GM23338 (cell line): ENCODE measurements at regions not wholly inside any gene's neighbourhood (a gene's known extent, or its start where the extent isn't known, plus 50 kb on each side); places are given as distances from the start of the nearest gene placed in this dataset.

Experiments used
- ATAC-seq: fragments of 200-7000 bp; cut with Tn5 transposase; 3 replicates; pipeline ENCODE4 v1.9.1; 2020
- DNase-seq: peaks from one replicate; pipeline ENCODE4 v3.0.0-alpha.2; 2015; ENCODE audit warnings: low spot score
- H2AFZ ChIP-seq: fragments of 200-600 bp; sonication (generic); 2 replicates; pipeline ENCODE4 v1.8.0; 2016; ENCODE audit warnings: antibody characterized with exemption, mild to moderate bottlenecking, moderate library complexity
- H3F3A ChIP-seq: fragments of 200-600 bp; sonication (generic); replicated peaks from 2 replicates; pipeline ENCODE4 v1.8.0; 2017; ENCODE audit warnings: antibody characterized with exemption, mixed run types, low read depth
- H3K27ac ChIP-seq: fragments of 200-600 bp; sonication (generic); 2 replicates; pipeline ENCODE4 v1.6.1; 2016; ENCODE audit warnings: low read depth
- H3K27me3 ChIP-seq: fragments of 200-600 bp; sonication (generic); 2 replicates; pipeline ENCODE4 v1.8.0; 2016; ENCODE audit warnings: mild to moderate bottlenecking, mixed run types, moderate library complexity; ENCODE audit not compliant: insufficient read depth
- H3K36me3 ChIP-seq: fragments of 200-600 bp; sonication (generic); 2 replicates; pipeline ENCODE4 v1.8.0; 2016; ENCODE audit warnings: mild to moderate bottlenecking; ENCODE audit not compliant: insufficient read depth
- H3K4me1 ChIP-seq: fragments of 200-600 bp; sonication (generic); 2 replicates; pipeline ENCODE4 v1.8.0; 2016; ENCODE audit warnings: mild to moderate bottlenecking, moderate library complexity; ENCODE audit not compliant: insufficient read depth
- H3K4me2 ChIP-seq: fragments of 200-600 bp; sonication (generic); 2 replicates; pipeline ENCODE4 v1.7.1; 2017; ENCODE audit warnings: mixed run types
- H3K4me3 ChIP-seq: fragments of 200-600 bp; sonication (generic); 2 replicates; pipeline ENCODE4 v1.6.1; 2016; ENCODE audit warnings: mixed run types
- H3K79me2 ChIP-seq: fragments of 200-600 bp; sonication (generic); replicated peaks from 2 replicates; pipeline ENCODE4 v1.8.0; 2017; ENCODE audit warnings: mild to moderate bottlenecking; ENCODE audit not compliant: insufficient read depth
- H3K9me2 ChIP-seq: fragments of 200-600 bp; sonication (generic); 2 replicates; pipeline ENCODE4 v1.8.0; 2017; ENCODE audit not compliant: insufficient read depth
- H4K20me1 ChIP-seq: fragments of 200-600 bp; sonication (generic); replicated peaks from 2 replicates; pipeline ENCODE4 v1.8.0; 2017; ENCODE audit warnings: mild to moderate bottlenecking; ENCODE audit not compliant: insufficient read depth
- H3K27ac Mint-ChIP-seq: 2 replicates; pipeline ENCODE4 v1.8.0; 2020; ENCODE audit warnings: inconsistent platforms, mild to moderate bottlenecking, moderate library complexity, mixed read lengths
- H3K27me3 Mint-ChIP-seq: 3 replicates; pipeline ENCODE4 v1.8.0; 2022; ENCODE audit warnings: low read depth, mild to moderate bottlenecking, moderate library complexity, mixed read lengths, inconsistent platforms; ENCODE audit not compliant: insufficient read depth, poor library complexity
- H3K36me3 Mint-ChIP-seq: 3 replicates; pipeline ENCODE4 v1.8.0; 2021; ENCODE audit warnings: low read depth, mild to moderate bottlenecking, inconsistent platforms, moderate library complexity, mixed read lengths
- H3K4me1 Mint-ChIP-seq: 3 replicates; pipeline ENCODE4 v1.8.0; 2020; ENCODE audit warnings: mild to moderate bottlenecking, inconsistent platforms, mixed read lengths
- H3K4me3 Mint-ChIP-seq: 3 replicates; pipeline ENCODE4 v1.8.0; 2021; ENCODE audit warnings: moderate library complexity, mild to moderate bottlenecking, inconsistent platforms, mixed read lengths
- H3K9me3 Mint-ChIP-seq: 3 replicates; pipeline ENCODE4 v1.8.0; 2020; ENCODE audit warnings: moderate library complexity, mild to moderate bottlenecking, inconsistent platforms, mixed read lengths
- ZNF114 ChIP-seq: fragments of 250-450 bp; sonication (Bioruptor Pico); IDR thresholded peaks from 2 replicates; pipeline ENCODE4 v1.5.0; 2020; ENCODE audit warnings: mild to moderate bottlenecking, moderate library complexity
- TF ChIP-seq, protein P1 (sequence below), 2 experiments: fragments of 200-600 bp in 1 of 2; sonication (generic) in 1 of 2; conservative IDR thresholded peaks; 2 replicates each; pipeline versions ENCODE4 v1.5.1 to v1.6.1; 2016 to 2017; ENCODE audit warnings: antibody characterized with exemption in 2 of 2, low read depth in 2 of 2, mild to moderate bottlenecking in 2 of 2, moderate library complexity in 1 of 2
- TF ChIP-seq, protein P2 (sequence below): fragments of 250-450 bp; sonication (Bioruptor Pico); IDR thresholded peaks from 2 replicates; pipeline ENCODE4 v1.5.0; 2020; ENCODE audit warnings: mild to moderate bottlenecking, moderate library complexity

GRCh38 chr4:108492816-108493595 is 127.4 kb upstream of the RPL34 start:
- H3K27ac ChIP-seq, result no peak overlapping the region
- ATAC-seq (peak; percentile 100), DNase-seq (peak; percentile 82)
- H2AFZ ChIP-seq, result no peak overlapping the region; the same call in 1 of the 2 replicates
- no peak overlapping the region for H3K4me2 ChIP-seq
- Mint-ChIP-seq H3K36me3 (no peaks in the 10 kb centered on the region), H3K27ac (no peak overlapping the region), H3K27me3 (no peaks in the 10 kb centered on the region), H3K9me3 (peaks cover 7% of the 10 kb centered on the region; the same call in 2 of the 3 replicates), H3K4me3 (no peak overlapping the region), H3K4me1 (no peaks in the 10 kb centered on the region)
- H4K20me1 ChIP-seq, result no peaks in the 10 kb centered on the region
- H3K9me2 ChIP-seq, result peaks cover under 1% of the 10 kb centered on the region; the same call in 1 of the 2 replicates
- no peaks in the 10 kb centered on the region for H3K36me3 ChIP-seq
- TF ChIP-seq, protein P1, sequence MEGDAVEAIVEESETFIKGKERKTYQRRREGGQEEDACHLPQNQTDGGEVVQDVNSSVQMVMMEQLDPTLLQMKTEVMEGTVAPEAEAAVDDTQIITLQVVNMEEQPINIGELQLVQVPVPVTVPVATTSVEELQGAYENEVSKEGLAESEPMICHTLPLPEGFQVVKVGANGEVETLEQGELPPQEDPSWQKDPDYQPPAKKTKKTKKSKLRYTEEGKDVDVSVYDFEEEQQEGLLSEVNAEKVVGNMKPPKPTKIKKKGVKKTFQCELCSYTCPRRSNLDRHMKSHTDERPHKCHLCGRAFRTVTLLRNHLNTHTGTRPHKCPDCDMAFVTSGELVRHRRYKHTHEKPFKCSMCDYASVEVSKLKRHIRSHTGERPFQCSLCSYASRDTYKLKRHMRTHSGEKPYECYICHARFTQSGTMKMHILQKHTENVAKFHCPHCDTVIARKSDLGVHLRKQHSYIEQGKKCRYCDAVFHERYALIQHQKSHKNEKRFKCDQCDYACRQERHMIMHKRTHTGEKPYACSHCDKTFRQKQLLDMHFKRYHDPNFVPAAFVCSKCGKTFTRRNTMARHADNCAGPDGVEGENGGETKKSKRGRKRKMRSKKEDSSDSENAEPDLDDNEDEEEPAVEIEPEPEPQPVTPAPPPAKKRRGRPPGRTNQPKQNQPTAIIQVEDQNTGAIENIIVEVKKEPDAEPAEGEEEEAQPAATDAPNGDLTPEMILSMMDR (conservative IDR thresholded peaks at IDR 0.05; ENCODE audit: low read depth in 2 of 2), result peak; percentile 90 to 99
- TF ChIP-seq, protein P2, sequence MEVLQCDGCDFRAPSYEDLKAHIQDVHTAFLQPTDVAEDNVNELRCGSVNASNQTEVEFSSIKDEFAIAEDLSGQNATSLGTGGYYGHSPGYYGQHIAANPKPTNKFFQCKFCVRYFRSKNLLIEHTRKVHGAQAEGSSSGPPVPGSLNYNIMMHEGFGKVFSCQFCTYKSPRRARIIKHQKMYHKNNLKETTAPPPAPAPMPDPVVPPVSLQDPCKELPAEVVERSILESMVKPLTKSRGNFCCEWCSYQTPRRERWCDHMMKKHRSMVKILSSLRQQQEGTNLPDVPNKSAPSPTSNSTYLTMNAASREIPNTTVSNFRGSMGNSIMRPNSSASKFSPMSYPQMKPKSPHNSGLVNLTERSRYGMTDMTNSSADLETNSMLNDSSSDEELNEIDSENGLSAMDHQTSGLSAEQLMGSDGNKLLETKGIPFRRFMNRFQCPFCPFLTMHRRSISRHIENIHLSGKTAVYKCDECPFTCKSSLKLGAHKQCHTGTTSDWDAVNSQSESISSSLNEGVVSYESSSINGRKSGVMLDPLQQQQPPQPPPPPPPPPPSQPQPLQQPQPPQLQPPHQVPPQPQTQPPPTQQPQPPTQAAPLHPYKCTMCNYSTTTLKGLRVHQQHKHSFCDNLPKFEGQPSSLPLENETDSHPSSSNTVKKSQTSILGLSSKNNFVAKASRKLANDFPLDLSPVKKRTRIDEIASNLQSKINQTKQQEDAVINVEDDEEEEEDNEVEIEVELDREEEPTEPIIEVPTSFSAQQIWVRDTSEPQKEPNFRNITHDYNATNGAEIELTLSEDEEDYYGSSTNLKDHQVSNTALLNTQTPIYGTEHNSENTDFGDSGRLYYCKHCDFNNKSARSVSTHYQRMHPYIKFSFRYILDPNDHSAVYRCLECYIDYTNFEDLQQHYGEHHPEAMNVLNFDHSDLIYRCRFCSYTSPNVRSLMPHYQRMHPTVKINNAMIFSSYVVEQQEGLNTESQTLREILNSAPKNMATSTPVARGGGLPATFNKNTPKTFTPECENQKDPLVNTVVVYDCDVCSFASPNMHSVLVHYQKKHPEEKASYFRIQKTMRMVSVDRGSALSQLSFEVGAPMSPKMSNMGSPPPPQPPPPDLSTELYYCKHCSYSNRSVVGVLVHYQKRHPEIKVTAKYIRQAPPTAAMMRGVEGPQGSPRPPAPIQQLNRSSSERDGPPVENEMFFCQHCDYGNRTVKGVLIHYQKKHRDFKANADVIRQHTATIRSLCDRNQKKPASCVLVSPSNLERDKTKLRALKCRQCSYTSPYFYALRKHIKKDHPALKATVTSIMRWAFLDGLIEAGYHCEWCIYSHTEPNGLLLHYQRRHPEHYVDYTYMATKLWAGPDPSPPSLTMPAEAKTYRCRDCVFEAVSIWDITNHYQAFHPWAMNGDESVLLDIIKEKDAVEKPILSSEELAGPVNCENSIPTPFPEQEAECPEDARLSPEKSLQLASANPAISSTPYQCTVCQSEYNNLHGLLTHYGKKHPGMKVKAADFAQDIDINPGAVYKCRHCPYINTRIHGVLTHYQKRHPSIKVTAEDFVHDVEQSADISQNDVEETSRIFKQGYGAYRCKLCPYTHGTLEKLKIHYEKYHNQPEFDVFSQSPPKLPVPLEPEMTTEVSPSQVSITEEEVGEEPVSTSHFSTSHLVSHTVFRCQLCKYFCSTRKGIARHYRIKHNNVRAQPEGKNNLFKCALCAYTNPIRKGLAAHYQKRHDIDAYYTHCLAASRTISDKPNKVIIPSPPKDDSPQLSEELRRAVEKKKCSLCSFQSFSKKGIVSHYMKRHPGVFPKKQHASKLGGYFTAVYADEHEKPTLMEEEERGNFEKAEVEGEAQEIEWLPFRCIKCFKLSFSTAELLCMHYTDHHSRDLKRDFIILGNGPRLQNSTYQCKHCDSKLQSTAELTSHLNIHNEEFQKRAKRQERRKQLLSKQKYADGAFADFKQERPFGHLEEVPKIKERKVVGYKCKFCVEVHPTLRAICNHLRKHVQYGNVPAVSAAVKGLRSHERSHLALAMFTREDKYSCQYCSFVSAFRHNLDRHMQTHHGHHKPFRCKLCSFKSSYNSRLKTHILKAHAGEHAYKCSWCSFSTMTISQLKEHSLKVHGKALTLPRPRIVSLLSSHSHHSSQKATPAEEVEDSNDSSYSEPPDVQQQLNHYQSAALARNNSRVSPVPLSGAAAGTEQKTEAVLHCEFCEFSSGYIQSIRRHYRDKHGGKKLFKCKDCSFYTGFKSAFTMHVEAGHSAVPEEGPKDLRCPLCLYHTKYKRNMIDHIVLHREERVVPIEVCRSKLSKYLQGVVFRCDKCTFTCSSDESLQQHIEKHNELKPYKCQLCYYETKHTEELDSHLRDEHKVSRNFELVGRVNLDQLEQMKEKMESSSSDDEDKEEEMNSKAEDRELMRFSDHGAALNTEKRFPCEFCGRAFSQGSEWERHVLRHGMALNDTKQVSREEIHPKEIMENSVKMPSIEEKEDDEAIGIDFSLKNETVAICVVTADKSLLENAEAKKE, result no peak
- no peak for TF ChIP-seq ZNF114 (CRISPR knock-in tag)
- no peaks in the 10 kb centered on the region for H3K4me1 ChIP-seq
- no peaks in the 10 kb centered on the region for H3K27me3 ChIP-seq
- no peak overlapping the region for H3K4me3 ChIP-seq
- H3F3A ChIP-seq, result no peaks in the 10 kb centered on the region
- no peaks in the 10 kb centered on the region for H3K79me2 ChIP-seq
